HepG2 (cell line): ENCODE measurements at regions not wholly inside any gene's neighbourhood (a gene's known extent, or its start where the extent isn't known, plus 50 kb on each side); places are given as distances from the start of the nearest gene placed in this dataset.

ENCODE experiments used
- ELF1 ChIP-seq: sonication (generic); formaldehyde crosslinking; IDR thresholded peaks from 2 replicates; pipeline ENCODE4 v1.4.0; 2020; ENCODE audit warnings: missing genetic modification reagents
- ELF4 ChIP-seq: sonication (generic); formaldehyde crosslinking; IDR thresholded peaks from 2 replicates; pipeline ENCODE4 v1.5.0; 2020; ENCODE audit warnings: missing genetic modification reagents, mild to moderate bottlenecking, moderate library complexity, borderline replicate concordance
- HMG20A ChIP-seq: IDR thresholded peaks from 2 replicates; pipeline ENCODE4 v1.6.1; 2016; ENCODE audit warnings: borderline replicate concordance
- MTF2 ChIP-seq: sonication (generic); formaldehyde crosslinking; IDR thresholded peaks from 2 replicates; pipeline ENCODE4 v1.5.0; 2020; ENCODE audit warnings: missing genetic modification reagents, borderline replicate concordance
- SAFB2 ChIP-seq: sonication (generic); formaldehyde crosslinking; IDR thresholded peaks from 2 replicates; pipeline ENCODE4 v1.5.1; 2020; ENCODE audit warnings: missing genetic modification reagents, low read depth, mild to moderate bottlenecking, borderline replicate concordance
- SATB2 ChIP-seq: sonication (generic); formaldehyde crosslinking; IDR thresholded peaks from 2 replicates; pipeline ENCODE4 v1.5.0; 2020; ENCODE audit warnings: missing genetic modification reagents
- TOPORS ChIP-seq: sonication (generic); formaldehyde crosslinking; IDR thresholded peaks from 2 replicates; pipeline ENCODE4 v1.8.0; 2023; ENCODE audit warnings: mild to moderate bottlenecking, missing genetic modification reagents
- TSC22D2 ChIP-seq: sonication (generic); formaldehyde crosslinking; IDR thresholded peaks from 2 replicates; pipeline ENCODE4 v1.5.1; 2020; ENCODE audit warnings: missing genetic modification reagents, mild to moderate bottlenecking, borderline replicate concordance
- ZFP1 ChIP-seq: IDR thresholded peaks from 2 replicates; pipeline ENCODE4 v1.6.1; 2016
- ZNF138 ChIP-seq: sonication (generic); formaldehyde crosslinking; IDR thresholded peaks from 2 replicates; pipeline ENCODE4 v1.5.0; 2020; ENCODE audit warnings: mild to moderate bottlenecking, low read depth, missing genetic modification reagents
- ZNF18 ChIP-seq: sonication (generic); formaldehyde crosslinking; IDR thresholded peaks from 2 replicates; pipeline ENCODE4 v1.8.0; 2022; ENCODE audit warnings: mild to moderate bottlenecking, missing genetic modification reagents; ENCODE audit not compliant: insufficient replicate concordance
- ZNF781 ChIP-seq: sonication (generic); formaldehyde crosslinking; IDR thresholded peaks from 2 replicates; pipeline ENCODE4 v1.5.1; 2020; ENCODE audit warnings: borderline replicate concordance, mild to moderate bottlenecking, missing genetic modification reagents; ENCODE audit errors: not compliant biosample characterization
- TF ChIP-seq, protein P1 (sequence below): sonication (generic); formaldehyde crosslinking; IDR thresholded peaks from 2 replicates; pipeline ENCODE4 v1.5.1; 2020; ENCODE audit warnings: missing genetic modification reagents, mild to moderate bottlenecking, borderline replicate concordance
- TF ChIP-seq, protein P2 (sequence below), 2 experiments: sonication (generic) in 1 of 2; formaldehyde crosslinking in 1 of 2; IDR thresholded peaks; 2 replicates each; pipeline versions ENCODE4 v1.5.1 to v1.6.1; 2011 to 2020; ENCODE audit warnings: borderline replicate concordance in 1 of 2, low read depth in 1 of 2, low read length in 1 of 2, mild to moderate bottlenecking in 1 of 2, missing genetic modification reagents in 1 of 2, moderate library complexity in 1 of 2

GRCh38 chr4:52507774-52508173 is 151.3 kb downstream of the USP46 start (continued):
- TF ChIP-seq SAFB2 (no peak), SATB2 (CRISPR knock-in tag) (no peak), TSC22D2 (CRISPR knock-in tag) (no peak), HMG20A (no peak), ZNF18 (CRISPR knock-in tag) (no peak), ELF1 (CRISPR knock-in tag) (no peak), ELF4 (no peak), MTF2 (CRISPR knock-in tag) (no peak), TOPORS (CRISPR knock-in tag) (no peak), ZNF781 (CRISPR knock-in tag) (no peak), ZNF138 (CRISPR knock-in tag) (no peak), ZFP1 (no peak)
- TF ChIP-seq, protein P1, sequence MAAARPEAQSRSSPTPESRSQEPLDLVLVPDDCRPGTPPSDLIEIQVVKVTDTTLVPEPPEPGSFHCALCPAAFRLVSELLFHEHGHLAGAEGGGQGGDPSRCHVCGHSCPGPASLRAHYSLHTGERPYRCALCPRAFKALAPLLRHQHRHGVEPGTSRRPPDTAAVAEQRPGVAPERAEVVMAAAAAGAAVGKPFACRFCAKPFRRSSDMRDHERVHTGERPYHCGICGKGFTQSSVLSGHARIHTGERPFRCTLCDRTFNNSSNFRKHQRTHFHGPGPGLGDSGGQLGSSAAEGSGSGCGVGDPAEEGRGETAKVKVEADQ (CRISPR knock-in tag), result no peak
- TF ChIP-seq, protein P2, sequence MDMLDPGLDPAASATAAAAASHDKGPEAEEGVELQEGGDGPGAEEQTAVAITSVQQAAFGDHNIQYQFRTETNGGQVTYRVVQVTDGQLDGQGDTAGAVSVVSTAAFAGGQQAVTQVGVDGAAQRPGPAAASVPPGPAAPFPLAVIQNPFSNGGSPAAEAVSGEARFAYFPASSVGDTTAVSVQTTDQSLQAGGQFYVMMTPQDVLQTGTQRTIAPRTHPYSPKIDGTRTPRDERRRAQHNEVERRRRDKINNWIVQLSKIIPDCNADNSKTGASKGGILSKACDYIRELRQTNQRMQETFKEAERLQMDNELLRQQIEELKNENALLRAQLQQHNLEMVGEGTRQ (IDR thresholded peaks at IDR 0.05; ENCODE audit: low read depth, low read length), result no peak
- TF ChIP-seq, protein P2 (CRISPR knock-in tag; IDR thresholded peaks at IDR 0.05; ENCODE audit: borderline replicate concordance), result no peak
